KMS-11 (cell line): ENCODE measurements at regions not wholly inside any gene's neighbourhood (a gene's known extent, or its start where the extent isn't known, plus 50 kb on each side); places are given as distances from the start of the nearest gene placed in this dataset.
A peak's percentile ranks its signal among the peaks of the same experiment; 100 is the strongest.

ENCODE experiments used
- H2AFZ ChIP-seq: fragments of 200-600 bp; sonication (generic); 2 replicates; pipeline ENCODE4 v1.6.1; 2016; ENCODE audit warnings: antibody characterized with exemption, mixed run types, low read depth
- H3K27ac ChIP-seq: fragments of 200-600 bp; sonication (generic); 2 replicates; pipeline ENCODE4 v1.6.1; 2016; ENCODE audit warnings: mild to moderate bottlenecking, mixed run types
- H3K27me3 ChIP-seq: fragments of 200-600 bp; sonication (generic); 2 replicates; pipeline ENCODE4 v1.6.1; 2017; ENCODE audit warnings: mild to moderate bottlenecking, low read depth, mixed run types, moderate library complexity; ENCODE audit not compliant: insufficient read depth
- H3K36me3 ChIP-seq: fragments of 200-600 bp; sonication (generic); 2 replicates; pipeline ENCODE4 v1.6.1; 2017; ENCODE audit warnings: mild to moderate bottlenecking, mixed run types; ENCODE audit not compliant: insufficient read depth
- H3K4me1 ChIP-seq: fragments of 200-600 bp; sonication (generic); 2 replicates; pipeline ENCODE4 v1.6.1; 2016; ENCODE audit warnings: mild to moderate bottlenecking, low read depth, mixed run types; ENCODE audit not compliant: poor library complexity, severe bottlenecking
- H3K4me2 ChIP-seq: fragments of 200-600 bp; sonication (generic); 2 replicates; pipeline ENCODE4 v1.7.0; 2016; ENCODE audit warnings: mild to moderate bottlenecking, mixed run types
- H3K4me3 ChIP-seq: fragments of 200-600 bp; sonication (generic); IDR thresholded peaks from 2 replicates; pipeline ENCODE4 v1.6.1; 2017; ENCODE audit warnings: low read depth, low read length, mixed read lengths; ENCODE audit not compliant: insufficient read depth
- H3K79me2 ChIP-seq: fragments of 200-600 bp; sonication (generic); 2 replicates; pipeline ENCODE4 v1.6.1; 2016; ENCODE audit warnings: low read depth, mixed run types; ENCODE audit not compliant: insufficient read depth
- H3K9ac ChIP-seq: fragments of 200-600 bp; sonication (generic); 2 replicates; pipeline ENCODE4 v1.6.1; 2016; ENCODE audit warnings: mild to moderate bottlenecking, mixed run types
- H4K20me1 ChIP-seq: fragments of 200-600 bp; sonication (generic); 2 replicates; pipeline ENCODE4 v1.6.1; 2016; ENCODE audit warnings: mild to moderate bottlenecking, mixed run types; ENCODE audit not compliant: insufficient read depth
- TF ChIP-seq, protein P1 (sequence below): fragments of 200-600 bp; sonication (generic); conservative IDR thresholded peaks from 2 replicates; pipeline ENCODE4 v1.6.1; 2017; ENCODE audit warnings: low read depth, mild to moderate bottlenecking, antibody characterized with exemption, low read length, moderate library complexity, mixed read lengths

DNA sequence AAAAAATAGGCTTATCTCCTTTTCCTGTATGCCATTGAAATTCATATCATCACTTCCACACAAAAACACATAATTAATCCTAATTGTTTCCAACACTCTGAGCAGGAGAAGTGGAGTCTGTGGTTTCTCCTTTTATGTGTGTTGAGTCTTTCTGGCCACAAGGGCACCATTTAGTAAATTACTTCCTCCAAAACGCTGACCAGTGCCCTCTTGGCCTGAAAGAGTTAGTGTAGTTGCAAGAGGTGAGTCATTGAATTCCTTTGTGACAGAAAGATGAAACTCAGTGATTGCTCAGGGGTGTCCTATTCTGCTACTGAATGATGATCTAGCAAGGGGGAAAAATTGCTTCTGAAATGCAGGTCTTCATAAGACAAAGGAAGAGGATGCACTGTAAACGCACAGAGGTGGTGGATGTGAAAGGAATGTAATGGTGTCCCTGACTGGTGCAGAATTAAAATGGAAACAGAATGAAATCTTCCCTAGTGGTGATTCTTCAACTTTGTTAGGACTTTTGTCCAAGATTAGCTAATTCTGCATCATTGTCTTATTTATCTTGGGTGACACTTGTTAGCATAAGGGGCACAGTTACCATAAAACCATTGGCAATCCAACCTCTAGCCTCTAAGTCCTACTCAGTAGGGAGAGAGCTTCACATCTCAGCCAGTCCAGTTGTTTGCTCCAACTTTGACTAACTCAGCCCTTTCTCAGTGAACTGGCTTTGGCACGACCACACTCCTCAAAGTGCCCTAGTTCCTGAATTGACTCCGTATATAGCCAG, 208.4 kb upstream of the NANOGP8 start:
- Histone ChIP-seq H4K20me1 (no peaks in the 10 kb centered on the region), H3K4me3 (no peak overlapping the region), H3K79me2 (no peaks in the 10 kb centered on the region), H2AFZ (no peak overlapping the region), H3K27ac (no peak overlapping the region), H3K4me2 (no peak overlapping the region), H3K27me3 (no peaks in the 10 kb centered on the region), H3K9ac (no peak overlapping the region), H3K36me3 (no peaks in the 10 kb centered on the region), H3K4me1 (no peaks in the 10 kb centered on the region)
- TF ChIP-seq, protein P1, sequence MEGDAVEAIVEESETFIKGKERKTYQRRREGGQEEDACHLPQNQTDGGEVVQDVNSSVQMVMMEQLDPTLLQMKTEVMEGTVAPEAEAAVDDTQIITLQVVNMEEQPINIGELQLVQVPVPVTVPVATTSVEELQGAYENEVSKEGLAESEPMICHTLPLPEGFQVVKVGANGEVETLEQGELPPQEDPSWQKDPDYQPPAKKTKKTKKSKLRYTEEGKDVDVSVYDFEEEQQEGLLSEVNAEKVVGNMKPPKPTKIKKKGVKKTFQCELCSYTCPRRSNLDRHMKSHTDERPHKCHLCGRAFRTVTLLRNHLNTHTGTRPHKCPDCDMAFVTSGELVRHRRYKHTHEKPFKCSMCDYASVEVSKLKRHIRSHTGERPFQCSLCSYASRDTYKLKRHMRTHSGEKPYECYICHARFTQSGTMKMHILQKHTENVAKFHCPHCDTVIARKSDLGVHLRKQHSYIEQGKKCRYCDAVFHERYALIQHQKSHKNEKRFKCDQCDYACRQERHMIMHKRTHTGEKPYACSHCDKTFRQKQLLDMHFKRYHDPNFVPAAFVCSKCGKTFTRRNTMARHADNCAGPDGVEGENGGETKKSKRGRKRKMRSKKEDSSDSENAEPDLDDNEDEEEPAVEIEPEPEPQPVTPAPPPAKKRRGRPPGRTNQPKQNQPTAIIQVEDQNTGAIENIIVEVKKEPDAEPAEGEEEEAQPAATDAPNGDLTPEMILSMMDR = no peak

DNA sequence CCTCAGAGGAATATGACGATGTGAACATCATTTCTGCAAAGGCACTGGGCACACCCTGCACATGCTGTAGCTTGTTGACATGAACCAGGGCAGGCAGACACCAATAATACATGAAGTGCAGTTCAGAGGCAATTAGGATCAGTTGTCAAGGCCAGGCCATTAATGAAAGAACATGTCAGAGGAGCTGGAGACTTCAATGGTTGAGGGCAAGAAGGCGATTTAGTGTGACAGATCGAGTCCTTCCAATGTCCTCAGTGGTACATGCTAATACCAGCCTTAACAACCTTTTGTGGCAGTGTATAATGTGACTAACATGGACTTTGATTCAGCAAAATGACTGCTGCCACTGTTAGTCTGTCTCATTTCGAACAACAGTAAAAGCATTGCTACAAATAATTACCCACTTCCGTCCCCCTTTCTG, 205.2 kb upstream of the NANOGP8 start:
- H3K27me3 ChIP-seq = no peaks in the 10 kb centered on the region
- no peak overlapping the region for H3K4me2 ChIP-seq
- no peak overlapping the region for H3K4me3 ChIP-seq
- no peak overlapping the region for H3K27ac ChIP-seq
- H4K20me1 ChIP-seq = no peaks in the 10 kb centered on the region
- no peaks in the 10 kb centered on the region for H3K36me3 ChIP-seq
- TF ChIP-seq, protein P1 = no peak
- H2AFZ ChIP-seq = no peak overlapping the region
- no peak overlapping the region for H3K9ac ChIP-seq
- no peaks in the 10 kb centered on the region for H3K4me1 ChIP-seq
- H3K79me2 ChIP-seq = no peaks in the 10 kb centered on the region

DNA sequence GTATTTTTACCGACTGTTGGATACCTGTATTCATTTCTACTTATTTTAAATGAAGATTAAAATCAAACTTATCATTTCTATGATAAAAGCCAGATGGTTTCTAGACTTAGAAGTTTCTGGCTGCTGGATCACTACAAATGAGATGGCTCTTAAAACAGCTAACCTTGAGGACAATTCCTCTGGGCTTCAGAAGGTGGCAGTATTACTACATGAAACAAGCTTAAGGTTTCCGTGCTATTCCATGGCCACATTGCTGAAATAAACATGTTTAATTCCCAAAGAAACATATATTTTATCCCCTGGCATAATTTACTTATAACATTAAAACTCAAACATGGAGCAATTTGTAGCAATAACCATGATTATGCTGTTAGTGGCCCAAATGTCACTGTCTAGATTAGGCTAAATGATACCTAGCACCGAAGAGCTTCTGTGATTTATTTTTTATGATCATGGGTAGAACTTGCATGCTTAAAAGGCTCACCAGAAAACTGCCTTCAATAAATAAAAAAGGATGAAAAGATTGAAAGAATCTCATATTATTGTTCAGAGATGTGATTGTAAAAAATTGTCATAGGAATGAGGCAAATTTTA, 204.0 kb upstream of the NANOGP8 start:
- Histone ChIP-seq H3K4me1 (no peaks in the 10 kb centered on the region), H3K4me3 (no peak overlapping the region), H3K36me3 (no peaks in the 10 kb centered on the region), H3K79me2 (no peaks in the 10 kb centered on the region), H3K27me3 (no peaks in the 10 kb centered on the region), H3K4me2 (no peak overlapping the region), H3K9ac (no peak overlapping the region), H3K27ac (no peak overlapping the region), H2AFZ (no peak overlapping the region), H4K20me1 (no peaks in the 10 kb centered on the region)
- TF ChIP-seq, protein P1 = peak; percentile 75

DNA sequence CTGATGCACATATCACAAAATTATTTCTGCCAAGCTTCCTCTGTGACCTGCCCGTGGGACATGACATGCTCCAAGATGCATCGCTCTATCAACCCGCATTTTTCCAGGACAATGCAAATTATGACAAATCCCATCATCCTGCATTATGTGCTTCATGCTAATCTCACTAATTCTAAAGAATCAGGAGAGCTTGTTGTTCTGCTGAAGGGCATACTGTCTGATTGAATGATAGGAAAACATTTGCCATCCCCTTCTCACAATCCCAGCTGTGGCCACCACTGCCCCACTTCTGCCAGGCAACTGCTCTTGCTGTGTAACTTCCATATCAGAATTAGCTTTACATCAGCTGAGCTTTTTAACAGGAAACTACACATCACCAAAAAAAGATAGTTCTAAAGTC, 203.5 kb upstream of the NANOGP8 start:
- no peak overlapping the region for H3K4me2 ChIP-seq
- H3K9ac ChIP-seq = no peak overlapping the region
- no peaks in the 10 kb centered on the region for H3K36me3 ChIP-seq
- H3K4me1 ChIP-seq = no peaks in the 10 kb centered on the region
- H3K27me3 ChIP-seq = no peaks in the 10 kb centered on the region
- H3K4me3 ChIP-seq = no peak overlapping the region
- TF ChIP-seq, protein P1 = no peak
- no peak overlapping the region for H3K27ac ChIP-seq
- no peaks in the 10 kb centered on the region for H4K20me1 ChIP-seq
- no peaks in the 10 kb centered on the region for H3K79me2 ChIP-seq
- H2AFZ ChIP-seq = no peak overlapping the region
